ENCODE measurements at regions not wholly inside any gene's neighbourhood (a gene's known extent, or its start where the extent isn't known, plus 50 kb on each side); places are given as distances from the start of the nearest gene placed in this dataset.

- Histone ChIP-seq H3K4me3 (no peak overlapping the region), H3K4me1 (no peaks in the 10 kb centered on the region), H3K36me3 (no peaks in the 10 kb centered on the region), H3K27ac (no peak overlapping the region), H3K9me3 (peaks cover 0 to 4% (median 0%) of the 10 kb centered on the region in 4 donors), H3K27me3 (no peaks in the 10 kb centered on the region)
- no peak for DNase-seq
- no peak for TF ChIP-seq POLR2A (IDR thresholded peaks at IDR 0.05)
- WGBS, 2 donors: 43 to 75% methylated on average over 2 of the region's 2 CpGs
- intact Hi-C loops (cut with DNase I): no loop called here
Measured at GRCh38 chr1:79969886-79970285, 963.4 kb upstream of the ADGRL4 start.

GRCh38 chr1:79966438-79966837, 959.9 kb upstream of the ADGRL4 start:
- no peak for TF ChIP-seq POLR2AphosphoS5 (IDR thresholded peaks at IDR 0.05)
- TF ChIP-seq CTCF (IDR thresholded peaks at IDR 0.05): no peak
- TF ChIP-seq EP300 (IDR thresholded peaks at IDR 0.05): no peak
- peaks cover 0 to under 1% (median 0%) of the 10 kb centered on the region in 4 donors for H3K4me1 ChIP-seq
- no peaks in the 10 kb centered on the region for H3K36me3 ChIP-seq
- no peak overlapping the region for H3K4me3 ChIP-seq
- H3K9me3 ChIP-seq: peaks cover 0 to 4% (median 0%) of the 10 kb centered on the region in 4 donors
- H3K27ac ChIP-seq: no peak overlapping the region
- H3K27me3 ChIP-seq: no peaks in the 10 kb centered on the region
- WGBS, 2 donors: 65 to 72% methylated on average over 2 of the region's 2 CpGs
- intact Hi-C loops (cut with DNase I): no loop called here
- no peak for DNase-seq

GRCh38 chr1:79959635-79960034, 953.1 kb upstream of the ADGRL4 start:
- Histone ChIP-seq H3K27me3 (no peaks in the 10 kb centered on the region), H3K4me3 (no peak overlapping the region), H3K27ac (no peak overlapping the region), H3K36me3 (no peaks in the 10 kb centered on the region), H3K4me1 (peaks cover 0 to 5% (median 0%) of the 10 kb centered on the region in 4 donors), H3K9me3 (no peaks in the 10 kb centered on the region)
- intact Hi-C loops (cut with DNase I): no loop called here
- WGBS, 2 donors: 81 to 85% methylated on average over 1 of the region's 1 CpG
- no peak for DNase-seq
- no peak for TF ChIP-seq POLR2AphosphoS5 (IDR thresholded peaks at IDR 0.05)
- no peak for TF ChIP-seq POLR2A (IDR thresholded peaks at IDR 0.05)
- no peak for TF ChIP-seq EP300 (IDR thresholded peaks at IDR 0.05)
- TF ChIP-seq CTCF (IDR thresholded peaks at IDR 0.05): no peak

GRCh38 chr1:79955966-79956365, 949.4 kb upstream of the ADGRL4 start:
- WGBS, 2 donors: 73 to 84% methylated on average over 1 of the region's 1 CpG

GRCh38 chr1:79950511-79950910, 944.0 kb upstream of the ADGRL4 start:
- no peak for DNase-seq
- no peak for TF ChIP-seq EP300 (IDR thresholded peaks at IDR 0.05)
- TF ChIP-seq POLR2A (IDR thresholded peaks at IDR 0.05): no peak
- TF ChIP-seq POLR2AphosphoS5 (IDR thresholded peaks at IDR 0.05): no peak
- TF ChIP-seq CTCF (IDR thresholded peaks at IDR 0.05): no peak
- H3K36me3 ChIP-seq: no peaks in the 10 kb centered on the region
- no peak overlapping the region for H3K4me3 ChIP-seq
- WGBS, 2 donors: 83 to 91% methylated on average over 3 of the region's 3 CpGs
- no peaks in the 10 kb centered on the region for H3K9me3 ChIP-seq
- no peak overlapping the region for H3K27ac ChIP-seq
- H3K27me3 ChIP-seq: no peaks in the 10 kb centered on the region
- intact Hi-C loops (cut with DNase I): no loop called here
- H3K4me1 ChIP-seq: no peaks in the 10 kb centered on the region

More at GRCh38 chr1:79955966-79956365, 949.4 kb upstream of the ADGRL4 start:
- TF ChIP-seq CTCF (IDR thresholded peaks at IDR 0.05): no peak
- TF ChIP-seq POLR2AphosphoS5 (IDR thresholded peaks at IDR 0.05): no peak
- TF ChIP-seq EP300 (IDR thresholded peaks at IDR 0.05): no peak
- no peak for TF ChIP-seq POLR2A (IDR thresholded peaks at IDR 0.05)
- intact Hi-C loops (cut with DNase I): no loop called here
- no peak overlapping the region for H3K27ac ChIP-seq
- H3K9me3 ChIP-seq: no peaks in the 10 kb centered on the region
- no peaks in the 10 kb centered on the region for H3K36me3 ChIP-seq
- DNase-seq: no peak
- H3K4me3 ChIP-seq: no peak overlapping the region
- no peaks in the 10 kb centered on the region for H3K4me1 ChIP-seq
- no peaks in the 10 kb centered on the region for H3K27me3 ChIP-seq

All from sigmoid colon (tissue), 6 donors.